ENCODE measurements at regions not wholly inside any gene's neighbourhood (a gene's known extent, or its start where the extent isn't known, plus 50 kb on each side); places are given as distances from the start of the nearest gene placed in this dataset.

DNA sequence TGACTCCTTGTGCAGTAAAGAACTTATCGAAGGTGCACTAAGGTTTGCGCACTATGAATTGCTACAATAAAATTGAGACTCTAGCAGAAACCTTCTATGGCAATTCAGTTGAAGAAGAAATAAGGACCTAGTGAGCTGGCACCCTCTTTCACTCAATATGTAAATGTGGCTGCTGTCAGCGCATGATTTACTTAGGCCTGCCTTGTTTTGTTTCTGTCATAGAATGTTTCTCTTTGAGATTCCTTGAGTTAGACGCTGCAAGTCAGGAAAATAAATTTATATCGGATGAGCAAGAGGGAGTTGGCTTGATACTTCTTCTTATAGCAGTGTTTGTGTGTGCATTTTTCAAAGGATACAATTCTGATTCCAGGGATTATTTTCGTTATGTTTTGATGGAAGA, 322.1 kb downstream of the BLID start:
- TF ChIP-seq, protein P1, sequence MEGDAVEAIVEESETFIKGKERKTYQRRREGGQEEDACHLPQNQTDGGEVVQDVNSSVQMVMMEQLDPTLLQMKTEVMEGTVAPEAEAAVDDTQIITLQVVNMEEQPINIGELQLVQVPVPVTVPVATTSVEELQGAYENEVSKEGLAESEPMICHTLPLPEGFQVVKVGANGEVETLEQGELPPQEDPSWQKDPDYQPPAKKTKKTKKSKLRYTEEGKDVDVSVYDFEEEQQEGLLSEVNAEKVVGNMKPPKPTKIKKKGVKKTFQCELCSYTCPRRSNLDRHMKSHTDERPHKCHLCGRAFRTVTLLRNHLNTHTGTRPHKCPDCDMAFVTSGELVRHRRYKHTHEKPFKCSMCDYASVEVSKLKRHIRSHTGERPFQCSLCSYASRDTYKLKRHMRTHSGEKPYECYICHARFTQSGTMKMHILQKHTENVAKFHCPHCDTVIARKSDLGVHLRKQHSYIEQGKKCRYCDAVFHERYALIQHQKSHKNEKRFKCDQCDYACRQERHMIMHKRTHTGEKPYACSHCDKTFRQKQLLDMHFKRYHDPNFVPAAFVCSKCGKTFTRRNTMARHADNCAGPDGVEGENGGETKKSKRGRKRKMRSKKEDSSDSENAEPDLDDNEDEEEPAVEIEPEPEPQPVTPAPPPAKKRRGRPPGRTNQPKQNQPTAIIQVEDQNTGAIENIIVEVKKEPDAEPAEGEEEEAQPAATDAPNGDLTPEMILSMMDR (IDR thresholded peaks at IDR 0.05; ENCODE audit: poor library complexity) = no peak
- TF ChIP-seq EZH2phosphoT487 (IDR thresholded peaks at IDR 0.05; ENCODE audit: low read depth, severe bottlenecking, unreplicated experiment) (no peak), EZH2 (IDR thresholded peaks at IDR 0.05; ENCODE audit: borderline replicate concordance) (no peak)

Measured in hepatocyte (in vitro differentiated cells).